Memory B cell (primary cell): ENCODE measurements at regions not wholly inside any gene's neighbourhood (a gene's known extent, or its start where the extent isn't known, plus 50 kb on each side); places are given as distances from the start of the nearest gene placed in this dataset.
"Not testable (repeated sequence)": the region's sequence is repeated elsewhere in the genome, so short reads cannot be mapped to it uniquely, and the experiment has no call there.

ENCODE experiments used
- ATAC-seq: fragments of 150-1000 bp; cut with Tn5 transposase; 2 replicates; pipeline ENCODE4 v1.10.0; 2021; ENCODE audit warnings: low read depth, mild to moderate bottlenecking, moderate library complexity
- DNase-seq, 2 donors: peaks; one replicate each; pipeline ENCODE4 v3.0.0; 2022; ENCODE audit warnings: low spot score in 2 of 2
- H3K27ac Mint-ChIP-seq: one replicate; pipeline ENCODE4 v1.8.0; 2022; ENCODE audit warnings: mild to moderate bottlenecking, moderate library complexity, mixed read lengths
- H3K27me3 Mint-ChIP-seq: one replicate; pipeline ENCODE4 v1.8.0; 2022; ENCODE audit warnings: mixed read lengths
- H3K36me3 Mint-ChIP-seq: one replicate; pipeline ENCODE4 v1.8.0; 2022; ENCODE audit warnings: mild to moderate bottlenecking, mixed read lengths
- H3K4me1 Mint-ChIP-seq: one replicate; pipeline ENCODE4 v1.8.0; 2022; ENCODE audit warnings: mixed read lengths
- H3K4me3 Mint-ChIP-seq: one replicate; pipeline ENCODE4 v1.8.0; 2022; ENCODE audit warnings: mild to moderate bottlenecking, moderate library complexity, mixed read lengths
- H3K9me3 Mint-ChIP-seq: one replicate; pipeline ENCODE4 v1.8.0; 2022; ENCODE audit warnings: mixed read lengths

DNA sequence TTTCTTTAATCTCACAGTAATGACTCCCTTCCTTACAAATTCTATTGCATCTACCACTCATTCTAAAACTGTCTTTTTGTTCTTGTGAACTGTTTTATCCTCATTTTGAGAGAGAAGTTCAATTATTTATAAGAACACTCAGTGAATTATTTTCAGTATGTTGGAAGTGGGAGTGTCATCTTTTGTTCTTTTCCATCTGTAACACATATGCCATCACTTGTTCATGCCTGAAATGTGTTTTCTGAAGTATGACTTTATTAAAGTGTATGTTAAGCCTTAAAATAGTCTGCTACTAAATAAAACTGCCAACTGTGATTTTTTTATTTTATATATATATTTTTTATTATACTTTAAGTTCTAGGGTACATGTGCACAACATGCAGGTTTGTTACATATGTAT lies 623.0 kb upstream of the CBLB start:
- Mint-ChIP-seq H3K27me3 (no peaks in the 10 kb centered on the region), H3K27ac (no peak overlapping the region), H3K4me1 (no peaks in the 10 kb centered on the region), H3K9me3 (no peaks in the 10 kb centered on the region), H3K4me3 (no peak overlapping the region), H3K36me3 (no peaks in the 10 kb centered on the region)
- DNase-seq (no peak), ATAC-seq (no peak)

- H3K4me1 Mint-ChIP-seq: no peaks in the 10 kb centered on the region
- H3K9me3 Mint-ChIP-seq: no peaks in the 10 kb centered on the region
- DNase-seq: no peak
- H3K36me3 Mint-ChIP-seq: no peaks in the 10 kb centered on the region
- no peak overlapping the region for H3K27ac Mint-ChIP-seq
- no peak for ATAC-seq
- no peaks in the 10 kb centered on the region for H3K27me3 Mint-ChIP-seq
- H3K4me3 Mint-ChIP-seq: no peak overlapping the region
Observed at GRCh38 chr3:106508331-106508893, 639.6 kb upstream of the CBLB start.

GRCh38 chr3:106510206-106510605 lies 641.4 kb upstream of the CBLB start:
- Mint-ChIP-seq H3K36me3 (no peaks in the 10 kb centered on the region), H3K27me3 (no peaks in the 10 kb centered on the region), H3K27ac (no peak overlapping the region), H3K4me3 (no peak overlapping the region), H3K9me3 (no peaks in the 10 kb centered on the region), H3K4me1 (no peaks in the 10 kb centered on the region)
- no peak for ATAC-seq
- DNase-seq: no peak

DNA sequence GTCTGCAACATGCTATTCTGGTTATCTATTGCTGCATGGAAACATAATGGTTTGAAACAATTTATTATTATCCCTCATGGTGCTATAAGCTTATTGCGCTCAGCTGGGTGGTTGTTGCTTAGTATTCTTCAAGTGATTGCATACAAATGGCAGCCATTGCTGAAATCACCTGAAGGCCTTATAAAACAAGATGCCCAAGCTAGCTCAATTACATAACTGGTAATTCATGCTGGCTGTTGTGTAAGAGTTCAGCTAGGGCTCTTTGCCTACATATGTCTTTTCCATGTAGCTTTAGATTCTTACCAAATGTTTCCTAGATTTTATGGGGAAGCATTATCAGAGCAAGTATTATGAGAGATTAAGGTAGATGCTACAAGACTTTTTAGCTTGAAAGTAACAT lies 644.0 kb upstream of the CBLB start:
- no peak overlapping the region for H3K27ac Mint-ChIP-seq
- no peak for ATAC-seq
- H3K4me3 Mint-ChIP-seq: no peak overlapping the region

DNA sequence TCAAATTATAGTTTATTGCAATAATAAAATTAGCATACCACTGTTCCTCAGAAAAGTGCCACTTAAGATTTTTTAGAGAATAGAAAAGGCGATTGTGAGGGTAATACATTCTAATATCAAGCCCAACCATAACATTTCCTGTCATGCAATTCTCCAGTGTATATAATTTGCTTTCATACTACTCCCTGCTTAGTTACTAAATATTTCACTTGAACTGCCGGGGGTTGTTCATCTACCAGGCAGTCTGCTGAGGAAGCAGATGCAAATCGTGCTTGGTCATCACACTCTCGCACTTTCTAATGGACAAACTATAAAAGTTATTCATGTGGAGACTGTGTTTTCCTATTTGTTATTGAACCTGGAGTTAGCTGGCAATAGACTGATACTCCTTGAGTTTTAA lies 645.6 kb upstream of the CBLB start:
- no peak for DNase-seq
- ATAC-seq: no peak
- no peak overlapping the region for H3K4me3 Mint-ChIP-seq
- no peaks in the 10 kb centered on the region for H3K9me3 Mint-ChIP-seq
- H3K27me3 Mint-ChIP-seq: no peaks in the 10 kb centered on the region
- no peak overlapping the region for H3K27ac Mint-ChIP-seq
- no peaks in the 10 kb centered on the region for H3K4me1 Mint-ChIP-seq
- no peaks in the 10 kb centered on the region for H3K36me3 Mint-ChIP-seq

More for the DNA sequence above, 644.0 kb upstream of the CBLB start:
- Mint-ChIP-seq H3K9me3 (no peaks in the 10 kb centered on the region), H3K4me1 (no peaks in the 10 kb centered on the region), H3K27me3 (no peaks in the 10 kb centered on the region), H3K36me3 (no peaks in the 10 kb centered on the region)
- DNase-seq: no peak

DNA sequence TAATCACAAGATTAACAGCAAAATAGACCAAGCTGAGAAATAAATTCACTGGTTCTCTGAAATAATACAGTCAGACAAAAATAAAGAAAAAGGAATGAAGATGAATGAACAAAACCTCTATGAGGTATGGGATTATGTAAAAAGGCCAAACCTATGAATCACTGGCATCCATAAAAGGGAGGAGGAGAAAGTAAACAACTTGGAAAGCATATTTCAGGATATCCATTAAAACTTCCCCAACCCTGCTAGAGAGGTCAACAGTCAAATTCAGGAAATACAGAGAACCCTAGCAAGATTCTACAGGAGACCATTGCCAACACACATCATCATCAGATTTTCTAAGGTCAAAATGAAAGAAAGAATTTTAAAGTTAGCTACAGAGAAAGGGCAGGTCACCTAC lies 649.7 kb upstream of the CBLB start:
- H3K27ac Mint-ChIP-seq: no peak overlapping the region
- H3K27me3 Mint-ChIP-seq: no peaks in the 10 kb centered on the region
- H3K4me3 Mint-ChIP-seq: no peak overlapping the region
- no peaks in the 10 kb centered on the region for H3K4me1 Mint-ChIP-seq
- no peak for ATAC-seq
- H3K9me3 Mint-ChIP-seq: no peaks in the 10 kb centered on the region
- no peaks in the 10 kb centered on the region for H3K36me3 Mint-ChIP-seq
- DNase-seq: no peak

DNA sequence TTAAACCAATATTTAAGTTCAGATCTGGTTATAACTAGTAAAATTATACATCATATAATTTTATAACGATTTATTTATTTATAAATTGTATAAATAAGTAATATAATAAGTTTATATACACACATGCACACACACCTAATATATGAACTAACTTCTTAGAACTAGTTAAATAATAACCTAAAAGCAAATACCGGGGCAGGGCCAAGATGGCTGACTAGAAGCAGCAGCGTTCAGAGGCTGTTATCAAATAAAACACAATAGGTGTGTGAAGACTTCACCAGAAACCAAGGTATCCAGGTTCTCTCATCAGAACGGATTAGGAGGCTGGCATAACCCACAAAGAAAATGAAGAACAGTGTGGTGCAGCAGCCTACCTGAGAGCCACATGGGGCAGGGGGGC lies 653.6 kb upstream of the CBLB start:
- DNase-seq (no peak), ATAC-seq (no peak)
- Mint-ChIP-seq H3K36me3 (no peaks in the 10 kb centered on the region), H3K27me3 (no peaks in the 10 kb centered on the region), H3K4me1 (no peaks in the 10 kb centered on the region), H3K4me3 (no peak overlapping the region), H3K27ac (no peak overlapping the region), H3K9me3 (no peaks in the 10 kb centered on the region)

GRCh38 chr3:106528932-106529331 lies 660.1 kb upstream of the CBLB start:
- H3K9me3 Mint-ChIP-seq: peaks cover 3% of the 10 kb centered on the region
- peaks cover 2% of the 10 kb centered on the region for H3K36me3 Mint-ChIP-seq
- H3K4me3 Mint-ChIP-seq: no peak overlapping the region
- peaks cover 8% of the 10 kb centered on the region for H3K4me1 Mint-ChIP-seq
- DNase-seq (no peak), ATAC-seq (no peak)
- H3K27ac Mint-ChIP-seq: no peak overlapping the region
- H3K27me3 Mint-ChIP-seq: no peaks in the 10 kb centered on the region

GRCh38 chr3:106529738-106530137 lies 660.9 kb upstream of the CBLB start:
- peaks cover 2% of the 10 kb centered on the region for H3K36me3 Mint-ChIP-seq
- DNase-seq (no peak), ATAC-seq (no peak)
- H3K27ac Mint-ChIP-seq: no peak overlapping the region
- H3K27me3 Mint-ChIP-seq: no peaks in the 10 kb centered on the region
- H3K4me1 Mint-ChIP-seq: peaks cover 8% of the 10 kb centered on the region
- peaks cover 3% of the 10 kb centered on the region for H3K9me3 Mint-ChIP-seq
- no peak overlapping the region for H3K4me3 Mint-ChIP-seq

DNA sequence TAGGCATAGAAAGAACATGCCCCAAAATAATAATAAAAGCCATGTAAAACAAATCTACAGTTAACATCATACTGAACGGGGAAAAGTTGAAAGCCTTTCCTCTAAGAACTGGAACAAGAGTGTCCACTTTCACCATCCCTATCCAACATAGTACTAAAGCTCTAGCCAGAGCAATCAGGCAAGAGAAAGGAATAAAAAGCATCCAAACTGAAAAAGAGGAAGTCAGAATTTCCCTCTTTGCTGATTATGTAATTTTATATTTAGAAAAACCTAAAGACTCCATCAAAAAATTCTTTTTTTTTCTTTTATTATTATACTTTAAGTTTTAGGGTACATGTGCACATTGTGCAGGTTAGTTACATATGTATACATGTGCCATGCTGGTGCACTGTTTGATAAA lies 661.6 kb upstream of the CBLB start:
- no peak for DNase-seq
- H3K27ac Mint-ChIP-seq: no peak overlapping the region
- H3K27me3 Mint-ChIP-seq: no peaks in the 10 kb centered on the region
- no peak for ATAC-seq
- H3K36me3 Mint-ChIP-seq: peaks cover 2% of the 10 kb centered on the region
- peaks cover 8% of the 10 kb centered on the region for H3K4me1 Mint-ChIP-seq
- peaks cover 3% of the 10 kb centered on the region for H3K9me3 Mint-ChIP-seq
- no peak overlapping the region for H3K4me3 Mint-ChIP-seq

DNA sequence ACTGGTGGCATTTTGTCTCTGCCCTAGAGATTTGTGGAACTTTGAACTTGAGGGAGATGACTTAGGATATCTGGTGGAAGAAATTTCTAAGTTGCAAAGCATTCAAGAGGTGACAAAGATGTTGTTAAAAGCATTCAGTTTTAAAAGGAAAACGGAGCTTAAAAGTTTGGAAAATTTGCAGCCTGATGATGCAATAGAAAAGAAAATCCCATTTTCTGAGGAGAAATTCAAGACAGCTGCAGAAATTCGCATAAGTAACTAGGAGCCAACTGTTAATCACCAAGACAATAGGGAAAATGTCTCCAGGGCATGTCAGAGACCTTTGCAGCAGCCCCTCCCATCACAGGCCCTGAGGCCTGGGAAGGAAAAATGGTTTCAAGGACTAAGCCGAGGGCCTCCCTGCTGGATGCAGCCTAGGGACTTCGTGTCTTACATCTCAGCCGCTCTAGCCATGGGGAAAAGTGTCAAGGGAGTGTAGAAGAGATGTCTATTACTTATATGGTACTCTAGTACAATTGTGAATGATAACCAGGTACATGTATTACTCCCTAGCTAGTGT lies 663.0 kb upstream of the CBLB start:
- not testable (repeated sequence) for DNase-seq, H3K4me1 Mint-ChIP-seq, H3K9me3 Mint-ChIP-seq, H3K4me3 Mint-ChIP-seq, ATAC-seq, H3K27ac Mint-ChIP-seq, H3K36me3 Mint-ChIP-seq, H3K27me3 Mint-ChIP-seq

DNA sequence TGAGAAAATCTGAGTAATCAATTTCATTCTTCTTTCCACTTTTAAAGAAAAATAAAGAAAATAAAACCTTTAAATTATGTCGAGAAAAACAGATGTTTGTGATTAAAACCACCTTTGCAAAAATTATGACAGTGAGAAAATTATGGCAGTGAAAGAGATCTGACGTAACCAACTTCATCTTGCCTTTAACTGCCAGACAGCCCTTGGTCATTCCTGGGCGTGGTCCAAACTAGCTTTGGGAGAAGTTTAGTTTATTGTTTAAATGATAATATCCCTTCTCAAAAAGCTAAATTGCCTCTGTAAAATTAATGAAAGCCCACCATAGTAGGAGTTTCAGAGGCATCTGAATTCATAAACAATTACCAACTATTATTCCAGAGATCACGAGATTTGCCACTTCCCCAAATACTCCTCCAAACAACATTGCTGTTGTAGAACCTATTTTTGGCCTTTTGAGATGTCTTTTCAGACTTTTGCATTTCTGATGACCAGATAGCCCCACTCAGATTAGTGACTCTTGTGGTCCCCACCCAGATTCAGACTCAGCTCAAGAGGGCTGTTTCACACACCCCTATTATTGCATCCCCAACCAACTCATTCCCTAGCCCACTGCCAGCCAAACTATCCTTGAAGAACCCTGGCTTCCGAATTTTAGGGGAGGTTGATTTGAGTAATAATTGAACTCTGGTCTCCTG lies 664.4 kb upstream of the CBLB start:
- Mint-ChIP-seq H3K27ac (no peak overlapping the region), H3K4me1 (peaks cover 8% of the 10 kb centered on the region), H3K9me3 (peaks cover 9% of the 10 kb centered on the region), H3K27me3 (no peaks in the 10 kb centered on the region), H3K4me3 (no peak overlapping the region), H3K36me3 (peaks cover 2% of the 10 kb centered on the region)
- ATAC-seq (no peak), DNase-seq (no peak)

DNA sequence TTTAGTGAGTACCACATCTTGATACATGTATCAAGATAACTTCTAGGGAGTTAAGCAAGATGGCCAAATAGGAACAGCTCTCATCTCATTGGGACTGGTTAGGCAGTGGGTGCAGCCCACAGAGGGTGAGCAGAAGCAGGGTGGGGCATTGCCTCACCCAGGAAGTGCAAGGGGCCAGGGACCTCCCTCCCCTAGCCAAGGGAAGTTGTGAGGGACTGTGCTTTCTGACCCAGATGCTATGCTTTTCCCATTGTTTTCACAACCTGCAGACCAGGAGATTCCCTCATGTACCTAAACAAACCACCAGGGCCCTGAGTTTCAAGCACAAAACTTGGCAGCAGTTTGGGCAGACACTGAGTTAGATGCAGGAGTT lies 665.0 kb upstream of the CBLB start:
- Mint-ChIP-seq H3K9me3 (peaks cover 9% of the 10 kb centered on the region), H3K36me3 (peaks cover 2% of the 10 kb centered on the region)

GRCh38 chr3:106534206-106534605 lies 665.4 kb upstream of the CBLB start:
- Mint-ChIP-seq H3K9me3 (peaks cover 9% of the 10 kb centered on the region), H3K36me3 (peaks cover 2% of the 10 kb centered on the region)

More for the DNA sequence above, 665.0 kb upstream of the CBLB start:
- ATAC-seq: no peak
- DNase-seq: no peak
- H3K27me3 Mint-ChIP-seq: no peaks in the 10 kb centered on the region
- no peak overlapping the region for H3K4me3 Mint-ChIP-seq
- peaks cover 8% of the 10 kb centered on the region for H3K4me1 Mint-ChIP-seq
- H3K27ac Mint-ChIP-seq: no peak overlapping the region

GRCh38 chr3:106540743-106541142 lies 671.9 kb upstream of the CBLB start:
- H3K36me3 Mint-ChIP-seq: no peaks in the 10 kb centered on the region
- H3K4me3 Mint-ChIP-seq: no peak overlapping the region
- no peaks in the 10 kb centered on the region for H3K4me1 Mint-ChIP-seq
- no peak for DNase-seq
- H3K27ac Mint-ChIP-seq: no peak overlapping the region
- no peak for ATAC-seq
- peaks cover 6% of the 10 kb centered on the region for H3K9me3 Mint-ChIP-seq
- H3K27me3 Mint-ChIP-seq: no peaks in the 10 kb centered on the region

More at GRCh38 chr3:106534206-106534605, 665.4 kb upstream of the CBLB start:
- Mint-ChIP-seq H3K27ac (no peak overlapping the region), H3K27me3 (no peaks in the 10 kb centered on the region), H3K4me3 (no peak overlapping the region), H3K4me1 (peaks cover 8% of the 10 kb centered on the region)
- DNase-seq (no peak), ATAC-seq (peak; percentile 60)
